ENCODE measurements at regions not wholly inside any gene's neighbourhood (a gene's known extent, or its start where the extent isn't known, plus 50 kb on each side); places are given as distances from the start of the nearest gene placed in this dataset.
A peak's percentile ranks its signal among the peaks of the same experiment; 100 is the strongest.

GRCh38 chr3:182530316-182530715 lies 263.0 kb upstream of the ATP11B start:
- TF ChIP-seq CTCF (IDR thresholded peaks at IDR 0.05; ENCODE audit: control extremely low read depth, extremely low read depth), result no peak
- H3K36me3 ChIP-seq (ENCODE audit: control insufficient read depth in 4 of 4, insufficient read depth in 4 of 4, low read length in 4 of 4), result no peaks in the 10 kb centered on the region
- no peaks in the 10 kb centered on the region for H3K27me3 ChIP-seq (ENCODE audit: control insufficient read depth in 3 of 3, insufficient read depth in 3 of 3, low read length in 2 of 3)
- peaks cover 0 to 7% (median 0%) of the 10 kb centered on the region in 5 donors for H3K4me1 ChIP-seq (ENCODE audit: control insufficient read depth in 5 of 5, insufficient read depth in 5 of 5, low read length in 5 of 5)
- no peak overlapping the region for H3K27ac ChIP-seq (ENCODE audit: low read depth in 1 of 2, low read length in 1 of 2)
- no peaks in the 10 kb centered on the region for H3K9me3 ChIP-seq (ENCODE audit: control insufficient read depth in 4 of 4, insufficient read depth in 3 of 4, low read length in 3 of 4)
- ATAC-seq (ENCODE audit: insufficient read depth, low FRiP score), result no peak
- H3K4me3 ChIP-seq, result no peak overlapping the region
- no peak overlapping the region for H3K9ac ChIP-seq (ENCODE audit: insufficient read depth in 1 of 2, low read length in 2 of 2)
- 80 to 85% methylated on average over 3 of the region's 3 CpGs for WGBS, 2 donors
- DNase-seq, result no peak

DNA sequence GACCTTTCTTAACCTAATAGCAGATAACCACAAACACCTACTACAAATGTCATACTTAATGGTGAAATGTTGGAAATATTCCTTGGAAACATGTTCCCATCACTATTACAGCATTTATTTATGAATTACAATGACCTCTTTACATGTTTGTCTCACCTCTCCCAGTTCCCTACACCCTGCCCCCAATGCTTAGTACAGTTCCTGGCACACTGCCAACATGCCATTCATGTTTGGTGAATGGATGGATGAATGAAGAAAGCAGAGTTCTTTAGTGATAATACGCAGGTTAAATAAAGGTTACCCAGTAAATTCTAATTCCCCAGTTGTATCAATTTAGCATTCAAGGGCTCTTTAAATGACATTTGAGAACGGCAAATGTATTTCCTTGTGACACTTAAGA lies 259.9 kb upstream of the ATP11B start:
- Histone ChIP-seq H3K27me3 (ENCODE audit: control insufficient read depth in 3 of 3, insufficient read depth in 3 of 3, low read length in 2 of 3) (no peaks in the 10 kb centered on the region), H3K9me3 (ENCODE audit: control insufficient read depth in 4 of 4, insufficient read depth in 3 of 4, low read length in 3 of 4) (no peaks in the 10 kb centered on the region), H3K36me3 (ENCODE audit: control insufficient read depth in 4 of 4, insufficient read depth in 4 of 4, low read length in 4 of 4) (no peaks in the 10 kb centered on the region), H3K9ac (ENCODE audit: insufficient read depth in 1 of 2, low read length in 2 of 2) (no peak overlapping the region), H3K27ac (ENCODE audit: low read depth in 1 of 2, low read length in 1 of 2) (no peak overlapping the region), H3K4me1 (ENCODE audit: control insufficient read depth in 5 of 5, insufficient read depth in 5 of 5, low read length in 5 of 5) (no peaks in the 10 kb centered on the region), H3K4me3 (no peak overlapping the region)
- TF ChIP-seq CTCF (IDR thresholded peaks at IDR 0.05; ENCODE audit: control extremely low read depth, extremely low read depth), result no peak
- ATAC-seq (ENCODE audit: insufficient read depth, low FRiP score) (no peak), DNase-seq (peak in 2 of 3 donors; percentile 14 to 20)
- WGBS, 2 donors, result 54 to 70% methylated on average over 2 of the region's 2 CpGs

DNA sequence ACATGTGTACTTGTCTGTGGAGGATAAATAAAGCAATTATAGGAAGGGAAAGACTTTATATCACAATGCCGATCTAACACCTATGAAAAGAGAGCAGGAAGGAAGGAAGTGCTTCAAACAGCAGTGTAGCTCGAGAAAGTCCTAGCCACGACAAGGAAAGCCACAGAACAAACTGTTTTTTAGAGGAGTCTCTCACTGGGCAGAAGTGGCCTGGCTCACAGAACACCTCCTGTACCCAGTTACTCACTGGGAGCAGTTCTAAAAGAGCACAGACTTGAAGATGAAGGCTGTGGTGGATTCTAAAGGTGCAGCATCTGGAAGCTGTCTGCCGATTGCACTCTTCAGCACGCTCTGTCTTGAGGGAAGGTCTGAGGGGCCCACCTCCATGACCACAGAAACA lies 248.8 kb upstream of the ATP11B start:
- no peak for DNase-seq
- 49 to 67% methylated on average over 5 of the region's 5 CpGs for WGBS, 2 donors
- TF ChIP-seq CTCF (IDR thresholded peaks at IDR 0.05; ENCODE audit: control extremely low read depth, extremely low read depth), result no peak
- H3K9me3 ChIP-seq (ENCODE audit: control insufficient read depth in 4 of 4, insufficient read depth in 3 of 4, low read length in 3 of 4), result no peaks in the 10 kb centered on the region
- H3K4me3 ChIP-seq, result no peak overlapping the region
- H3K9ac ChIP-seq (ENCODE audit: insufficient read depth in 1 of 2, low read length in 2 of 2), result no peak overlapping the region
- H3K4me1 ChIP-seq (ENCODE audit: control insufficient read depth in 5 of 5, insufficient read depth in 5 of 5, low read length in 5 of 5), result no peaks in the 10 kb centered on the region
- no peak for ATAC-seq (ENCODE audit: insufficient read depth, low FRiP score)
- no peaks in the 10 kb centered on the region for H3K36me3 ChIP-seq (ENCODE audit: control insufficient read depth in 4 of 4, insufficient read depth in 4 of 4, low read length in 4 of 4)
- no peak overlapping the region for H3K27ac ChIP-seq (ENCODE audit: low read depth in 1 of 2, low read length in 1 of 2)
- peaks cover 0 to 2% (median 0%) of the 10 kb centered on the region in 3 donors for H3K27me3 ChIP-seq (ENCODE audit: control insufficient read depth in 3 of 3, insufficient read depth in 3 of 3, low read length in 2 of 3)

GRCh38 chr3:182562274-182562673 lies 231.0 kb upstream of the ATP11B start:
- Histone ChIP-seq H3K4me3 (no peak overlapping the region), H3K27ac (ENCODE audit: low read depth in 1 of 2, low read length in 1 of 2) (no peak overlapping the region), H3K9ac (ENCODE audit: insufficient read depth in 1 of 2, low read length in 2 of 2) (no peak overlapping the region), H3K9me3 (ENCODE audit: control insufficient read depth in 4 of 4, insufficient read depth in 3 of 4, low read length in 3 of 4) (peaks cover 0 to 12% (median under 1%) of the 10 kb centered on the region in 4 donors), H3K27me3 (ENCODE audit: control insufficient read depth in 3 of 3, insufficient read depth in 3 of 3, low read length in 2 of 3) (no peaks in the 10 kb centered on the region), H3K4me1 (ENCODE audit: control insufficient read depth in 5 of 5, insufficient read depth in 5 of 5, low read length in 5 of 5) (peaks cover 0 to 4% (median 0%) of the 10 kb centered on the region in 5 donors), H3K36me3 (ENCODE audit: control insufficient read depth in 4 of 4, insufficient read depth in 4 of 4, low read length in 4 of 4) (no peaks in the 10 kb centered on the region)
- ATAC-seq (ENCODE audit: insufficient read depth, low FRiP score) (no peak), DNase-seq (no peak)
- TF ChIP-seq CTCF (IDR thresholded peaks at IDR 0.05; ENCODE audit: control extremely low read depth, extremely low read depth), result no peak
- 70 to 96% methylated on average over 2 of the region's 2 CpGs for WGBS, 2 donors
